ENCODE measurements at regions not wholly inside any gene's neighbourhood (a gene's known extent, or its start where the extent isn't known, plus 50 kb on each side); places are given as distances from the start of the nearest gene placed in this dataset.

GRCh38 chr11:114977651-114978050, 299.3 kb downstream of the NXPE2 start:
- TF ChIP-seq STAT6 (CRISPR knock-in tag; conservative IDR thresholded peaks at IDR 0.05; ENCODE audit: low read depth) (no peak), CTCF (IDR thresholded peaks at IDR 0.05) (no peak), AFF4 (CRISPR knock-in tag; IDR thresholded peaks at IDR 0.05; ENCODE audit: borderline replicate concordance) (no peak), JUN (CRISPR knock-in tag; IDR thresholded peaks at IDR 0.05) (no peak), ZBTB43 (CRISPR knock-in tag; IDR thresholded peaks at IDR 0.05) (no peak), FOXK1 (CRISPR knock-in tag; IDR thresholded peaks at IDR 0.05) (no peak), MAX (CRISPR knock-in tag; IDR thresholded peaks at IDR 0.05) (no peak), E2F4 (CRISPR knock-in tag; IDR thresholded peaks at IDR 0.05; ENCODE audit: borderline replicate concordance, low read depth) (no peak), ZNF263 (CRISPR knock-in tag; IDR thresholded peaks at IDR 0.05; ENCODE audit: low read depth) (no peak), FOXP1 (CRISPR knock-in tag; IDR thresholded peaks at IDR 0.05; ENCODE audit: borderline replicate concordance) (no peak), TP53 (CRISPR knock-in tag; IDR thresholded peaks at IDR 0.05) (no peak), NR3C1 (CRISPR knock-in tag; conservative IDR thresholded peaks at IDR 0.05; ENCODE audit: low read depth) (no peak), ZBTB21 (CRISPR knock-in tag; IDR thresholded peaks at IDR 0.05; ENCODE audit: borderline replicate concordance) (no peak)

All from WTC11 (cell line).